NCI-H510A treated with DMSO at 0.1 percent for 48 hours (cell line): ENCODE measurements at regions not wholly inside any gene's neighbourhood (a gene's known extent, or its start where the extent isn't known, plus 50 kb on each side); places are given as distances from the start of the nearest gene placed in this dataset.
"Not testable (repeated sequence)": the region's sequence is repeated elsewhere in the genome, so short reads cannot be mapped to it uniquely, and the experiment has no call there.

Experiments used
- DNase-seq: peaks from one replicate; lab custom pipeline; 2025; lab: John Stamatoyannopoulos, UW

DNA sequence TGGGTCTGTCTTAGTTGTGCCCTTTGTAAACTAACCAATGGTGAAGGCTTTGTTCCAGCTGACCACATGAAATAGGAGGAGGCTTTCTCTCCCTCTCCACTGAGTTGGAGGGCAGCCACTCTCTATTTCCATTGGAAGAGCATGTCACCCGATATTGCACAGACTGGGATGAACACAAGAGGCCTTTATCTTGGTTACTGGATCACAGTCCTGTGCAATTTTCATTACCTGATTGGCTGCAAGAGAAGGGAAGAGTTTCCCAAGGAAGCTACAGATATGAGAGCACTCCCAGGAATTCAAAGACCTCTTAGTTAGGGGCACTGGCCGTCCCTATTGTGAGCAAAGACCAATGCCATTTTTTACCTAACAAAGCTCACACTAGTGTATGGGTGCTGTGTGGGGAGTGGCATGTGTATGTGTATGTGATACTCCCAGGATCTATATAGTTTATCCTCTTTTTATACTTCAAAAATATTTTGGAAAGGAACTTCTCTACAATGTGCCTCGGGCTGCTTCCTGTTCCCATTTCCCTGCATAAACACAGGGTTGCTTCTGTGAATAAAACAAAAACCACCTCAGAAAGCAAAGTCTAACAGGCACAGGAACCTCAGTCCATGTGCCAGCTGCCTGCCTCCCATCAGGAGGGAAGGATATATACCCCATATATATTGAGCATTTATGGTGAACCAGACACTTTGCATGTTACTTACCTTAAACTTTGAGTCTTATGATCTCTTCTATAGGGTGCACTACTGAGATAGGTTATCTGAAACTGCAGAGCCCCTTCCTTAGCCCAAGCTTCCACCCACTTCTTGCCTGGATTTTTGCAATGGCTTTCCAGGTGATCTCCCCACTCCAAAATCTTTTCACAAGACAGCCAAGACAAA, 126.5 kb downstream of the RASSF10 start:
- peak; percentile 86 for DNase-seq

DNA sequence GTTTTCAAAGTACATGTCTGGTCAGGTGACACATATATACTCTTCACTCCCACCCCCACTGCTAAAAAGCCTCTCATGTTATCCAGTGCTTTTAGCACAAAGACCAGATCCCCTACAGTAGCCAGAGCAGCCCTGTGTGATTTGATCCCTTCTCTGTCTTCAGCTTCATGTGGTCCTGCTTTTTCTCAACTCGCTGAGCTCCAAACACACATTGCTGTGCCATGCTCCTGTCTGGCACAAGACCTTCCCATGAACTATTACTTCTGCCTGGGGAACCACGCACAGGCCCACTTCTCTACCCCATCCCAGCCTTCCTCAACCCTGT, 127.1 kb downstream of the RASSF10 start:
- no peak for DNase-seq

DNA sequence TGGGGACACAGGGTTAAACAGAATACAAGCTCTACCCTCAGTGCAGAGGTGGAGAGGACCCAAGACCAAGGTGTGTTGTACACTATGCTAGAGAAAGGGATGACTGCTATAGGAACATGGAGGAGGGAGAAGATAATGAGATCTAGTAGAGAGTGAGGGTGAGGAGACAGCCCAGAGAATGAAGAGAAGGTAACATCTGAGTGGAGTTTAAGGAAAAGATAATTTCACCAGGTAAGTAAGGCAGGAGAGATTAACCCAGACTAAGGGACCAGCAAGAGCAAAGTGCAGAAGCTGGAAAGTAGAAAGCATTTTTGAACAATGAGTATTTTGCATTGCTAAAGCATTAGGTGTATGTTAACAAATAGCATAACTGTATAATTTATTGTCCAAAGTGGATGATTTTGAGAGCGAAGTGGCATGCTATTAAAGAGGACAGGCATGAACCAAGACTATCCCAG, 128.8 kb downstream of the RASSF10 start:
- DNase-seq: no peak

DNA sequence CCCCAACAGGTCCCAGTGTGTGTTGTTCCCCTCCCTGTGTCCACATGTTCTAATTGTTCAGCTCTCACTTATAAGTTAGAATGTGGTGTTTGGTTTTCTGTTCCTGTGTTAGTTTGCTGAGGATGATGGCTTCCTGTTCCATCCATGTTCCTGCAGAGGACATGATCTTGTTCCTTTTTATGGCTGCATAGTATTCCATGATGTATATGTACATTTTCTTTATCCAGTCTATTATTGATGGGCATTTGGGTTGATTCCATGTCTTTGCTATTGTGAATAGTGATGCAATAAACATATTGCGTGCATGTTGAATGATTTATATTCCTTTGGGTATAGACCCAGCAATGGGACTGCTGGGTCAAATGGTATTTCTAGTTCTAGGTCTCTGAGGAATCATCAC, 130.0 kb downstream of the RASSF10 start:
- not testable (repeated sequence) for DNase-seq

DNA sequence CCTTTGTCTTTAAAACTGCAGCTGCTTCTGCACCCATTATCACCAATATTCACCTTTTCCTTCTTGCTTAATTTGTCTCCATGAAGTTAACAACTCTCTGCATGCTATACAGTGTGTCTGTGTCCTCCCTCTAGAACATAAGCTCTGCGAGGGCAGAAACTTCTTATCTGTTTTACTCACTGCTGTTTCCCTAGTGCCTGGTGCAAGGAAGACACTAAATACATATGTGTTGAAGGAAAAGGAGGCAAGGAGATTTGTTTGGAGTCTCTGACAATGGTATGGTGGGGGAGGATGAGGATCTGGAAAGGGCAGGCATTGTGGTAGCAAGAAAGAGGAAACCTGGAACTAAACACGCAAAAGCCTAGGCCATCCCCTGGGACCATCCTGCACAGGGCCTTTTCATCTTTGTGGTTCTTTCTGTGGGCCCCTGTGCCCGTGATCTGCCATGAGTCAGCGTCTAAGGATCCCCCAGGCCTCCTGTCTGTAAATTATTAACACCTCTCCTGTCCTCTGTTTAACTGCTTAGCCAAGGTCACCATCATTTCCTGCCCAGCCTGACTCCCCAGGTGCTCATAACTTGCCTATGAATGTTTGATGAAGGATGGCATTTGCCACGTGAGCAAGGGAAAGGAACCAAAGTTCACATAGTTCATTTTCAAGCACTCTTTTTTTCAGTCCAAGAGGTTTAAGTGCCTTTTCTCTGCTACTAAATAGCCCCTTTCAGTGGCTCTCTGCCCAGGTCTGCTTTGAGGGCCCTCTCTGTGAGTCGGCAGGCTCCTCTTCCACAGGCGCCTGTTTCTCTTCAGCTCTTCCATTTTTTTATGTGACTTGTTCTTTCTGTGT, 131.1 kb downstream of the RASSF10 start:
- peak; percentile 30 for DNase-seq

DNA sequence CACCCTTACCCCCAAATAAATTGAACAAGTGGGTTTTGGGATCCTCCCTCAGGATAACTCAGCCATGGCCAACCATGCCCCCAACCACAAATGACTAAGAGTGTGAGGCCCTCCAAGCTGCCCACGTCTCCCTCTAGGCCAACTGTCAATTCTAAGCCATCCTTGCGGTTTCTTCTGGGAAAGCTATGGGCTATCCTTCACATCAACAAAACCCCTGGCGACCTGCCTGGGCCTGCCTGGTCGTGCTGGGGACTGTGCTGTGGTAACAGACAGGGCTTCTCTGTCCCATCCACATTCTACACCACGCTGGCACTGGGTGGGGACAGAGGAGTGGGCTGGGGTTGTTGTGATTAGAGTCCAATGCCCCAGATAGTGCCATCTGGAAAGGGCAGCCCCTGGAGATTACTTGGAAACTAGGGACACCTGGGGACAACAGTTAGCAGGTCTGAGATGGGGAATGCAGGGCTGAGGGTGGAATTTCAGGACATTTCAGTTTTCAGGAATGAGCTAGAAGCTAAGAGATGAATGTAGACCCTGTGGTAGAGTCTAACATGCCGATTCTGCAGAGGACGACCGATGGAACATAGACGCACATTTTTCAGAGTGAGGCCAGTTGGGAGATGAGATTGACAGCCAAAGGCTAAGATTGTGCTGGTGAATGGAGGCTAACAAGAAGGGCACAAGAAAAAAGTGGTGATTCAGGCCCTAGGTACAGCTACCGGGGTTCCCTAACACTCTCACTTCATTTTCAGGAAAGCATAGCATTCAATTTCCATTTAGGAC, 131.9 kb downstream of the RASSF10 start:
- no peak for DNase-seq

DNA sequence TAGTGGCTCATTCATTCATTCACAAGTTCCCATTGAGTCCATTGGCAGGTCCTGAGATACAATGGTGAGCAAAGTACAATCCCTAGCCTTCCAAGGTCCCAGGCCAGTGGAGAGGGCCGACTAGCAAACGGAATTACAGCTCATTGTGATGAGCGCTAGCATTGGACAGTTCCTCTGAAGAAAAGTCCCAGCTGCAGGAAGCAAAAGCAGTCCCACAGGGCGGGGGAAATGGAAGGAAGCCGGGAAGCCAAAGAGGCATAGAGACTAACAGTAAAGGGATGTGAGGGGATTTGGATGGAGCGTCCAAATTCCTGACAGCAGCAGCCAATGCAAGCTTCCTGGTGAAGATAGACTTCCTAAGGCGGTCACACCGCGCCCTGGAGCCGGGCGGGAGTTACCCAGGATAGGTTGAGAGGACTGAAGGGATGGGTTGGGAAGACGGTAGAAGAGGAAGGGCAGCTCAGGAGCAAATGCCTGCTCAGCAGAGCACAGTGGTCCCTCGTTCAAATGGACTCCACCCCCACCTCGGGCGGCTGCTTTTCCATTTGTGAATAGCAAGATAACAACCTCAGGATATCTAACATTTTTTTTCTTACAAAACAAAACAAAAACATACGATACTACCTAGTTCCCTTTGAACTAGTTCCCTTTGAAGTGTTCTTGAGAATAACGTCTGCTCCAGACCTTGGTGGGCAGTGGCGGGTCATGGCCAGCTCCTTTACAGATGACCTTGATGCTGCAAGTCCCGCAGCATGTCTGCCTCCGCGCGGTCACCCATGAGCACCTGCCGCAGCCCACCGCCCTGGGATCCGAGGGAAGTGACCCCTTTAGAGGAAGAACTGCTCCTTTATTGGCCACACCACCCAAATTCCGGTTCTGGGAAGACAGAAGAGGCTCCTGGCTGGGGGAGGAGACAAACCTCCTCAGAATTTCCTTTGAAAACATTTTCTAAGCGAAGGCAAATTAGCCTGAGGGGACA, 132.9 kb downstream of the RASSF10 start:
- no peak for DNase-seq

DNA sequence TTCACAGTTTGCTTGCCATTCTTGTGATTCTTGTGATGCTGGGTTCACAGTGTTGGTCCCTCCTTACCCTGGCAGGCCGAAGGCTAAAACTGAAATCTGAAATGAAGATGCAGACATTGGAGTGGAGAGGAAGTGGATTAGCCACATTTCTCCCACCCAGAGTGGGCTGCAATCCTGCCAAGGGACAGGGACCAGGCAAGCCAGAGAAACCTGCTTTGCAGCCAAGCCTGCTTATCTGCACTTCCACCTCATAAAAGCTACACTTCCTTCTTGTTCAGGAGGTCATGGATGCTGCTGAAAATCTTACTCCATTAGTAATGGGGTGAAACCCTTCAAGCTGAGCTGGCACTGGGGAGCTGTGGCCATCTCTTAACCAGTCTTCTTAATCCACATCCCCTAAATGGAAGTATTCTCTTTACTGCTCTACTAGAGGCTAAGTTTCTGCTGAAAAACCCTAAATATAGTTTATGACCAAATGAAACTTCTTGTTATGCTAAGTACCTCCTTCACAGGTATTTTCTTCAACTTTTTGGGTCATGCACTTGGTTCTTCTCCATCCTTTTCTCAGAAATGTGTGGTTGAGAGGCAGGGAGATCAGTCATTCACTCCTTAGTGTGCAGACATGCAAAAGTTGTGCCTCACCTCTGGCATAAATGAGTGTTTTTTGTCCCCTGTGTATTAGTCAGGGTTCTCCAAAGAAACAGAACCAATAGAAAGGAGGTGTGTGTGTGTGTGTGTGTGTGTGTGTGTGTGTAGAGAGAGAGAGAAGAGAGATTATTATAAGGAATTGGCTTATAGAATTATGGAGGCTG, 133.9 kb upstream of the BMAL1 start:
- DNase-seq: no peak

DNA sequence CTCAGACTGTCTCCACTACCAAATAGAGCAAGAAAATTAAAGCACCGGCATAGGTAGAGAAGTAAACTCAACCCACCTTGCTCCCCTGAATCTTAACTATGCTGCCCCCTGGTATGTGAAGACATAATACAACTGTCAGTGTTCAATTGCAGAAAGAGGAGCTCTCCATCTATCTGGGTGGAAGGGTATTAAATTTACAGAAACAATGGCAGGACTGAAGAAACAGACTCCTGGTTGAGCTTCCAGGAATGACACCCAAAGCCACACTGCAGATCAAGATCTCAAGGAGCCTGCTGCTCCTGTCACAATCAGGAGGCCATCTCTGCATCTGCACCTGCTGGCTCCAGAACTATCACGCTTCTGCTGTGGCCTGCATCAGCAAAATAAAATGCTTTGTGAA, 132.1 kb upstream of the BMAL1 start:
- no peak for DNase-seq

DNA sequence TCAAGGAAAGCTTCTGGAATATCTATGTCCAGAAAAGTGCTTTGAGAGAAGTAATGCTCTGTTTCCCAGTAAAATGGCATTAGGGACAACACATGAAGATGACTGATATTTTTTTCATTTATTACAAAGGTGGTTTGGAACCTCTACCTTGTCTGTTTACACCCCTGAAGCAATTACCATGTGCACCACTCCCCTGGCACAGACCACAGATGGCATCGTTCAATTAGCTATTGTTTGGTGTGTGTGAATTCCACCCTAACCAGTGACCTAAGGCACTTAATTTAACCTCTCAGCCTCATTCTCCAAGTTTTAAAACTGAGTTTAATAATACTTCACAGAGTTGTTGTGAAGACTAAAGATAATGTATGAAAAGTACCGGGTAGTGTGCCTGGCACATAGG, 127.6 kb upstream of the BMAL1 start:
- no peak for DNase-seq

DNA sequence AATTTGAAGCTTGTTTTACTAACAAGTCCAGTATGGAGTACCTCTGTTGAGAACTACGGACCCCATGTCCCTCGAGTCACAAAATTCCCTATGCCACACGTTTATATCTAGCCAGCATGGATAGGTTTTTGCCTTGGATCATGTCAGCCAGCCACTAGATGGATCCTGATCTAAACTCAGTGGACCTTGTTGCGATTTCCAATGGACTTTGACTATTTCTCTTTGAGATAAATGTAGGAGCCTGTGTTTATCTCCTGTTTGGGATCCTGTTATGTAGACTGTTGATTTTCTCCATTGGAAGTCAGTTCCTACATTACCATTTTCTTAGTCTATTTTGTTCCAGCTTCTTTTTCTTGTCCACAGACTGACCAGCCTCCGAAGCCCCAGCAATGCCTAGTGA, 127.1 kb upstream of the BMAL1 start:
- no peak for DNase-seq

DNA sequence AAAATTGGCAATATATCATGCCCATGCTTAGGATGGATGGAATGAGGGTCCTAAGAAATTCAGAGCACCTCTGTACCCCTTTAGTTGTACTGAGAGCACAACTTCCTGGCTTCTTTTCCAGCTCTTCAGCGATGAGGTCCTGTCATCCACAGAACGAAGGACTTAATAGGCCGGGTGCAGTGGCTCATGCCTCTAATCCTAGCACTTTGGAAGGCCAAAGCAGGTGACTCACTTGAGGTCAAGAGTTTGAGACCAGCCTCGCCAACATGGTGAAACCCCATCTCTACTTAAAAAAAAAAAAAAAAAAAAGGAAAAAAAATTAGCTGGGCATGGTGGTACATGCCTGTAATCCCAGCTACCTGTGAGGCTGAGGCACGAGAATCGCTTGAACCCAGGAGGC, 125.3 kb upstream of the BMAL1 start:
- no peak for DNase-seq

DNA sequence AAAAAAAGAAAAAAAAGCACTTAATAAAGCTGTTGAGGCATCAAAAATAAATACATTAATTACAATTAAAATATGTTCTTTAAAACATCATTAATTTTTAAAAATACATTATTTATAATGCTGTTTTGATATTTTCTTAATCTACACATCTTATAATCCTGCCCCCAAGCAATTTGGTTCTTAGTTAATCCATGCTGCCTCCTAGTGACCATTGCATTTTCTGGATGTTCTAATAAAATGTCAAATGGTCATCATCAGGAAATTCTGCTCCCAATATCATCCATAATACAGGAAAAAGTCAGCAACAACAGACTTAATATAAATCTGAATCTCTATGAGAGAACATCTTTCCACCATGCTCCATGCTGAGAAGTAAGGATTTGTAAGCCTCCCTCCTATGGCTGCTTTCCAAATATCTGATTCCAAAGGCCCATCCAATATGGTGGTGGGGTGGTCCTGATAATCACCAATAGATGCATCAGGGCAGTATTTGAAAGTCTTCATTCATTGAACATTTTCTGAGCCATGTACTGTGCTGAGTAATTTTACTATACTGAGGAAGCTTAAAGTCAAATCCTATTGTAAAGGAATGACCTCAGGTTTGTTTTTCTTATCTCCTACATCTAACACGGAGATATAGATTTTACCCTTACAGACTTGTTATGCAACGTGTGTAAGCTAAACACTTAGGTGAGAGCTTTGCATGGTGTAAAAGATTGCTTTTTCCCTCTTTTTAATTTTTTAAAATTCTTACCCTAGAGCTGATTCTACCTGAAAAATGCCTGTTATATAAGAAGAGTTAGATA, 124.7 kb upstream of the BMAL1 start:
- DNase-seq: peak; percentile 13

DNA sequence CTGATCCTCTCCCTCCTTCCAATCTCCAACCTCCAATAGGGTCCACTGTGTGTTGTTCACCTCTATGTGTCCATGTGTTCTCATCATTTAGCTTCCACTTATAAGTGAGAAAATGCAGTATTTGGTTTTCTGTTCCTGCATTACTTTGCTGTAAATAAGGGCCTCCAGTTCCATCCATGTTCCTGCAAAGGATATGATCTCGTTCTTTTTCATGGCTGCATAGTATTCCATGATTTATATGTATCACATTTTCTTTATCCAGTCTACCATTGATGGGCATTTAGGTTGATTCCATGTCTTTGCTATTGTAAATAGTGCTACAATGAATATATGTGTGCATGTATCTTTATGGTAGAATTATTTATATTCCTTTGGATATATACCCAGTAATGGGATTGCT, 123.2 kb upstream of the BMAL1 start:
- not testable (repeated sequence) for DNase-seq

DNA sequence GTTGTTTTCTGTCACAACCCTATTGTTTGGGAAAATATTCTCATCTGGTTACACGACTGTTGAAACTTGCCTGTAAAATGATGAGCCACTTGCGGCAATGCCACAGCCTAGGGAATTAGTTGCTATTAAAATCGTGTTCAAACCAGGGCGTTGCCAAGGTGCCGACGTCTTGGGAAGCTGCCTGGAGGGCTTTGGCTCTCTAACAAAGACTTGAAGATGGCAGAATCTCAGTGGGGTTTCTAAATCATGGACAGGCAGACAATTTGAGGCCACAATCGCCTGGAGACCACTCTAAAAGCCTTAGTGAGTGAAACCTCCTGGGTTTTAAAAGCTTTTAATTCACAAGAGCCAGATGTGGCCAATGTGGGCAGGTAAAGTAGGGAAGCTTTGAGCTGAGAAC, 117.2 kb upstream of the BMAL1 start:
- no peak for DNase-seq

DNA sequence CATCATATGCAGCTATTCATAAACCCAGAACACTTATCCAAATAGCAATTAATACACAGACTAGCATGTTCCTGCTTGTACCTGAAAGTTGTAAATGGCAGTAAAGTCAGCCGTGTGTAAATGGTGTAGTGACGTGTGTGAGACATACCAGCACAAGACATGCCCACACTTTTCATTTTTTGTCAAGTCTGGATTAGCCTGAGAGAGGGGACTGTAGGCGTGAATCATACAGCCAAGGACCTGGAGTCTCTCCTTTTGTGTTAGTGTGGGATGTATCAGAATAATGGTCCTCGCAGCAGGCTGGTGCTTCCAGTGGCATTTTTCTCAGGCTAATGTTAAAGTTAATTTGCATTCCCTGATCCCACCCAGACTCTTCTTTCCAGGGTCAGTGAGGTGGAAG, 116.8 kb upstream of the BMAL1 start:
- no peak for DNase-seq

DNA sequence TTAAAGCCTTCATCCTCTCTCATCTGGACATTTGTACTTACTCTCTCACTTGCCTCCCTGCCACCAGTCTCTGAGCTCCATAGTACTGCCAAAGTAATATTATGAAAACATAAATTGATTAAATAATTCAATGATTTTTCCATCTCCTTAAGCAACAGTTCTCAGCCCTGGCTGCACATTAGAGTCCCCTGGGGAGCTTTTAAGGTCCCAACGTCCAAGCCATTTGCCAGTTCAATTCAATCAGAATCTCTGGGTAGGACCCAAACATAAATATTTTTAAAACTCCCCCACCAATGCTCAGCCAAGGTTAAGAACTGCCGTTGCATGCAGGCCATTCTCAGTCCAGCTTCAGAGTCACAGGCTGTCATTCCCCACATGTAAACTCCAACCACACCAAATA, 114.4 kb upstream of the BMAL1 start:
- no peak for DNase-seq

DNA sequence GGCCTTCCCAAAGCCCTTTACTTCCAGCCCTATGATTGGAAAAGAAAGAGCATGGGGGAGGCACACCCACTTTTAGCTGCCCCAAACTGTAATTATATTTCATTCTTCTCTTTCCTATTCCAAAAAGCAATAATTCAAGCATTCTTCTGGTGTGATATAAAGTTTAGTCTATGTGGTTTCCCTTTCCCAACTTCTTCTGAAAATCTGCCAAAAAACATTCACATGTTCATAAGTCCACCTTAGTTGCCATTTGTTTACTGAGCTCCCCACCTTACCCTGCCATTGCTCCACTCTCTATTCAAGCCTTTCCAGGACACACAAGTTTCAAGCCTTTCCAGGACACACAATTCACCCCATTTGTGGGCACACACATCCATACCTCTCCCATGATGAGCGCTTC, 111.6 kb upstream of the BMAL1 start:
- no peak for DNase-seq

DNA sequence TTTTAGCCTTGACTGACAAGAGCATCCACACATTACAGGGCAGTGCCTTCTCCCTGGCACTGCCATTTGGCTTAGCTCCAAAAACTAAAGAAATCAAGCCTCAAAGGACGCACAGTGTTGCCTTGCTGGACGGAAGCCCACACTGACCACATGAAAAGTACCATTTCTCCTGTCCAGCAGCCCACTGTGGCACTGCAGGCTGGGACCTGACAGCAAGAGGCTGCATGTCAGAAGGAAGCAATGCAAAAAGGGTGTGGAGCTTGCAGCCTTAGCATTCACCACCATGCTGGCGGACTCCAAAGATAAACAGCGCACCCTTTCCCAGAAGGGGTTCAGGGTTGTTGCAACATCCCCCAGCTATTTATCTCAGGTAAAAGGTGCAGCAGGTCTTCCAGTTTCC, 109.3 kb upstream of the BMAL1 start:
- no peak for DNase-seq

DNA sequence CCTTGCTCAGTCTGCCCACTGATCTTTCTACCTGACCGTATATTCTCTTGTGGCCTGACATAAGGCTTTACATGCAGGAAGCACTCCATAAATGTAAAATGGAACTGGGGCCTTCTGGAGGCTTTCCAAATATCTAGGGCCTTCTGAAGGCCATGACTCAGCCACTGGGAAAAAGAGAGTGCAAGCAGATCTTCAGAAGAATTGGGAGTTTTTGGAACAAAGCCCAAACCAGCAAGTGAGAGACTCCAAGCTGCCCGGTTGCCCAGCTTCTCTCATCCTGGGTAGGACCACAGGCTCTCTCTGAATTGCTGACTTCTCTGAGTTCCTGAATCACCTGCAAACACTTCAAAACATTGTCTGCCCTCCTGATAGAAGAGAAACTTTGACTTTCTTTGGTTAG, 107.9 kb upstream of the BMAL1 start:
- DNase-seq: no peak
